GM12878 (cell line): ENCODE measurements at regions not wholly inside any gene's neighbourhood (a gene's known extent, or its start where the extent isn't known, plus 50 kb on each side); places are given as distances from the start of the nearest gene placed in this dataset.

Source experiments
- BRCA1 ChIP-seq: IDR thresholded peaks from 2 replicates; pipeline ENCODE4 v1.6.1; 2011; ENCODE audit warnings: low read depth, low read length, improper control_type of control experiment
- E2F4 ChIP-seq: IDR thresholded peaks from 2 replicates; pipeline ENCODE4 v1.6.1; 2012; ENCODE audit warnings: low read depth, low read length, improper control_type of control experiment
- ETV6 ChIP-seq, 2 experiments: fragments of 450-650 bp in 1 of 2; IDR thresholded peaks in 1 of 2; conservative IDR thresholded peaks in 1 of 2; 2 replicates each; pipeline ENCODE4 v1.6.1; 2014; ENCODE audit warnings: antibody characterized with exemption in 1 of 2, borderline replicate concordance in 1 of 2, low read depth in 1 of 2, mild to moderate bottlenecking in 1 of 2, moderate library complexity in 1 of 2
- HSF1 ChIP-seq: fragments of 150-350 bp; IDR thresholded peaks from 2 replicates; pipeline ENCODE4 v1.6.1; 2014; ENCODE audit warnings: mild to moderate bottlenecking, low read depth, low read length
- JUNB ChIP-seq: IDR thresholded peaks from 2 replicates; pipeline ENCODE4 v1.6.1; 2016; ENCODE audit warnings: antibody characterized with exemption, mild to moderate bottlenecking
- JUND ChIP-seq: IDR thresholded peaks from 2 replicates; pipeline ENCODE4 v1.6.1; 2012; ENCODE audit warnings: low read depth, mild to moderate bottlenecking, low read length, improper control_type of control experiment, moderate library complexity
- MEF2A ChIP-seq: IDR thresholded peaks from 2 replicates; pipeline ENCODE4 v1.6.1; 2011; ENCODE audit warnings: low read depth, mild to moderate bottlenecking, low read length, moderate library complexity; ENCODE audit not compliant: insufficient read depth
- NKRF ChIP-seq: fragments of 450-650 bp; conservative IDR thresholded peaks from 2 replicates; pipeline ENCODE4 v1.6.1; 2017; ENCODE audit warnings: mild to moderate bottlenecking, moderate library complexity
- PAX5 ChIP-seq: IDR thresholded peaks from 2 replicates; pipeline ENCODE4 v1.6.1; 2011; ENCODE audit warnings: low read depth, low read length, borderline replicate concordance
- TARDBP ChIP-seq: IDR thresholded peaks from 2 replicates; pipeline ENCODE4 v1.6.1; 2016; ENCODE audit warnings: borderline replicate concordance
- WRNIP1 ChIP-seq: IDR thresholded peaks from 2 replicates; pipeline ENCODE4 v1.6.1; 2011; ENCODE audit warnings: low read depth, low read length, improper control_type of control experiment, borderline replicate concordance
- TF ChIP-seq, protein P1 (sequence below): fragments of 450-650 bp; IDR thresholded peaks from 2 replicates; pipeline ENCODE4 v1.6.1; 2016; ENCODE audit warnings: mild to moderate bottlenecking

DNA sequence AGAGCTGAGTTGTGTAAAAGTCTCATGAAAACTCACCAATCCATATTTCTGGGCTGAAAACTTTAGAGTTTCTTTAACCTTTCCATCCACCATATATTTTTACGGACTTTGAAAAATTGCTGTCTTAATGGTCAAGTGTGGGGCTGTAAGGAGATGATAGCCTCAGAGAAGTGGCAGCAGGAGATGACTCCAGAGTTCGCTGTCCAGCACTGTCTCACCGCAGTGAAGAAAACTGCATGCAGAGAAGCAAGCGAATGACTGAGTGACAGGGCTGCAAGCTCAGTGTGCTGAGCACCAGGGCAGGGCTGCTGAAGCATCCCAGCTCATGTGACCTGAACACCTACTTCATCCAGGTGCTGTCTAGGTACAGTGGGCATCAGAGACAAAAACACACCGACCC, 564.5 kb downstream of the ACTR3B start (continued):
- TF ChIP-seq HSF1 (no peak), ETV6 (conservative IDR thresholded peaks at IDR 0.05 in 1 of 2, IDR thresholded peaks at IDR 0.05 in 1 of 2; ENCODE audit: borderline replicate concordance in 1 of 2, low read depth in 1 of 2) (no peak), BRCA1 (no peak), PAX5 (no peak), JUND (no peak), JUNB (no peak), MEF2A (no peak), WRNIP1 (no peak), E2F4 (no peak), TARDBP (no peak), NKRF (no peak)
- TF ChIP-seq, protein P1, sequence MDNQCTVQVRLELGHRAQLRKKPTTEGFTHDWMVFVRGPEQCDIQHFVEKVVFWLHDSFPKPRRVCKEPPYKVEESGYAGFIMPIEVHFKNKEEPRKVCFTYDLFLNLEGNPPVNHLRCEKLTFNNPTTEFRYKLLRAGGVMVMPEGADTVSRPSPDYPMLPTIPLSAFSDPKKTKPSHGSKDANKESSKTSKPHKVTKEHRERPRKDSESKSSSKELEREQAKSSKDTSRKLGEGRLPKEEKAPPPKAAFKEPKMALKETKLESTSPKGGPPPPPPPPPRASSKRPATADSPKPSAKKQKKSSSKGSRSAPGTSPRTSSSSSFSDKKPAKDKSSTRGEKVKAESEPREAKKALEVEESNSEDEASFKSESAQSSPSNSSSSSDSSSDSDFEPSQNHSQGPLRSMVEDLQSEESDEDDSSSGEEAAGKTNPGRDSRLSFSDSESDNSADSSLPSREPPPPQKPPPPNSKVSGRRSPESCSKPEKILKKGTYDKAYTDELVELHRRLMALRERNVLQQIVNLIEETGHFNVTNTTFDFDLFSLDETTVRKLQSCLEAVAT, result no peak
